Embryonic facial prominence (tissue), 1 donor: ENCODE measurements at regions not wholly inside any gene's neighbourhood (a gene's known extent, or its start where the extent isn't known, plus 50 kb on each side); places are given as distances from the start of the nearest gene placed in this dataset.
"Not testable (repeated sequence)": the region's sequence is repeated elsewhere in the genome, so short reads cannot be mapped to it uniquely, and the experiment has no call there.

Source experiments
- DNase-seq: peaks from one replicate; pipeline ENCODE4 v3.0.0-alpha.2; 2016; ENCODE audit errors: extremely low spot score

DNA sequence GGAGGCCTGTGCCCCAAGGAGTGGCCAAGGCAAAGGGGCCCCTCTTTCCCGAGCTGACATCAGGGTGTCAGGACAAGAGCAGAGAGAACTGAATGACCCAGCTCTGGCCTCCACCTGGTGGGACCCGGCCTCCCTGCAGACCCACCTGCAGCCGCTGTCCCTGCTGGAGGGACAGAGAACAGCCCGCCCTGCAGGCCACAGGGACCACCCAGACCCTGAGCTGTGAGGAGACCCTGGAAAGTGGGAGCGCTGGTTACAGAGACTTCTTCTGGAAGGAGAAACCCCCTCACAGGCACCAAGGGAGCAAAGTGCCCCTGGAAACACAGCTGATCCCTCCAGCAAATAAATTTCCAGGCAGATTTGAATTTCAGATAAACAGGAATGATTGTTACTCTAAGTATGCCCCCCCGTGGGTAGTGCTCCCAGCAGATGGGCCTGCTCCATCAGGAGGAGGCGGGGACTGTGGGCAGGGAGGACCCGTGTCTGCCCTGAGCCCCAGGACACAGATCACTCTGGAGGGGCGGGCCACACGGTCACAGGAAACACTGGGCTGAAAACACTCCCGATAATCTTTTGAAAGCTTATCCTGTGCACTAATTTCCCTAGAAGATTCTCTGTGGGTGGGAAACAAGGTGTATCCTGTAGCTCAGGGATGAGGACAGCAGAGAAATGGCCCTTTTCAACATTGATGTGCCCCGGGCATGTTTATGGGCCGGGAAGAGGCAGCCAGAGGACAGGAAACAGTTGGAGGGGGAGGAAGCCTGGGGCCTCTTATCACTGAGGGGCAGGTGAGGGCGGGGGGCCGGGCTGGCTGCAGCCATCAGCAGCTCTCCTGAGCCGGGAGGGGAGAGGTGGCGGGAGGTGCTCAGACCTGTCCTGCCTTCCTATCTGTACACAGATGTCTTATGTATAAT is 276.0 kb downstream of the ADGRD1 start:
- DNase-seq, result no peak

DNA sequence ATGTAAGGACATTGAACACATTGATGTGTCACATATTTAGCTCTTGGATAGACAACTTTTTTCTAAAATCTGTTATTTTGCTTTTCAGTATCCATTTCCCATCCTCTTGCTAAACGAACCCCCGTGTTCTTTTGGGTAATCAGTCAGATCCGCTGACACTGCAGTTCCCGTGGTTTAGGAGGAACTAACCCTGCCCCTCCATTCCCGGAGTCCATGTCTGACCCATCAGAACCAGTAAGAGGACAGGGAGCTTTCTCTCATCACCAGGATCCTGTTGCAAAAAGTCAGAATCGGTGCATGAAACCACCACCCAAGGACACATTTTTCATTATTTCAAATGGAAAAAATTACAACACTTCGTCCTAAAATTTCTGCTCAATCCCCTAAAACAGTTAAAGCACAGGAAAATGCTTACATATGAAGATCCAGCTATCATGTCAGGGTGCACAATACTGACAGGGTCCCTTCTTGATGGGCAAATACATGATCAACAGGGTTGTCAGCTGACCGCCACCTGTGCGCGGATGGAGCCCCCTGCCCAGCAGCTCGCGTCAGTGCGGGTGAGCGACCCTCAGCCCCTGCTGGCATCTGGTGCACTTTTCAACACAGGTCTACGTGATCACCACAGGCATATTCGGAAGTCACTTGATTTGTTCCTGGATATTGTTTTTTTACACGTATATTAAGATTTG is 276.8 kb downstream of the ADGRD1 start:
- DNase-seq, result no peak

DNA sequence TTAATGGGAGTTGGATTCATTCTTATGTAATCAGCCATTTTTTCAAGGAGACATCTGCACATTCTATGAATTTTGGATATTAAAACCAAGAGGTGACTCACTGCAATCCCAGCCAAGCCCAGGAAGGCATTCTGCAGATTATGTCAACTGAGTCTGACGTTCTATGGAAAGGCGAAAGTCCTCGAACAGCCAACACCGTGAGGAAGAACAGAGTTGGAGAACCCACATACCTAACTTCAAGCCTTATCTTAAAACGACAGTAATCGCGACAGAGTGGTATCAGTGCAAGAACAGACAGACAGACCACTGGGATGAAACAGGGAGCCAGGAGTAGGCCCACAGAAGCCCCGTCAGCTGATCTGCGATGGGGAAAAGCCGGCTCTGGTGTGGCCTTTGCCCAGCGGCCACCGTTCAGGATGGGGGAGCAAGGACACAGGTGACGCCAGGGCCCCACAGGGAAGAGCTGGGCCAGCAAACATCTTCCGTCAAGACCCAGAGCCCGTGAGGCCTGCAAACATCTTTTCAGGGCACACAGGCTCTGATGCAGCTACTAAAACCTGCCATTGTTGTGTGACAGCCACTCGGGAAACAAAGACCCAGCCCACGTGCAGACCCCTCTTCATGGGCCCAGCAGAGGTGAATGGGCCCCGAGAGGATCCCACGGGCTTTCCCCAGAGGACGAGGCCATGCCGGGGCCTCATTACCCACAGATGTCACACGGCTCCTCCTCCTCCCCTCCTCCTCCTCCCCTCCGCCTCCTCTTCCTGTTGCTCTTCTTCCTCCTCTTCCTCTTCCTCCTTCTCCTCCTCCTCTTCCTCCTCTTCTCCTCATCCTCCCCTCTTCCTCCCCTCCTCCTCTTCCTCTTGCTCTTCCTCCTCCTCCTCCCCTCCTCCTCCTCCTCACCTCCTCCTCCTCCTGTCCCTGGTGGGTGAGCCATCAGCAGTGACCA is 277.6 kb downstream of the ADGRD1 start:
- no peak for DNase-seq

DNA sequence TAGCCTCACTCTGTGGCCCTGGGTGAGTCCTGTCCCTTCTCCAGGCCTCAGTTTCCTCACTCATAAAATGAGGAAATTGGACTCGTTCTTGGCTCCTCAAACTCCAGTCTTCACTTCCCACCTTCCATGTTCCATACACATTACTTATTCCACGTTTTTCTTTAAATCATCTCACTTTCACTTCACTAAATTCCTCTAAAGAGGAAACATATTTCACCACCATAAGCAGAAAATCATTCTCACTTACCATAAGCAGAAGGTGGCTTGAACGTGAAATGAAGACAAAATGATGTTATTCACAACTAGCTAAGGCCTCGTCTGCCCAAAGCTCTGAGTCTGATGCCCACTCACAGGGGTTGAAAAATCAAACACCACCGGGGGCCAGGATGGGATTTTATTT is 278.3 kb downstream of the ADGRD1 start:
- DNase-seq, result no peak

DNA sequence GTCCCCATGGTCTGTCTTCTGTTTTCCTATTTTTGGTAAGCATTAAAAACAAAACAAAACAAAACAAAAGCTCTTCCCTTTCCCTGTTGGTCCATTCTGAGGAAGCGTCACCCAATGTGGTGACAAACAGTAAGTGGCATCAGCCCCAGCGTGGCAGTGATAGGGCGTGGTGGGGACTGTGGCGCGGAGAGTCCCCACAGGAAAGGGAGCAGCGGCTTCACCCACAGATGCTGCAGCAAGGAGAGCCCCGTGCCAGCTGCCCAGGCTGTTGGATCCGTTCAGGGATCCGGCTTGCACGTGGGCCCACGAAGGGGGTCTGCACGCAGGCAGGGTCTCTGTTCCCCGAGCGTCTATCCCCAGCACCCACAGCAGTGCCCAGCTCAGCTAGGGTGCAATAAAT is 279.2 kb downstream of the ADGRD1 start:
- not testable (repeated sequence) for DNase-seq

DNA sequence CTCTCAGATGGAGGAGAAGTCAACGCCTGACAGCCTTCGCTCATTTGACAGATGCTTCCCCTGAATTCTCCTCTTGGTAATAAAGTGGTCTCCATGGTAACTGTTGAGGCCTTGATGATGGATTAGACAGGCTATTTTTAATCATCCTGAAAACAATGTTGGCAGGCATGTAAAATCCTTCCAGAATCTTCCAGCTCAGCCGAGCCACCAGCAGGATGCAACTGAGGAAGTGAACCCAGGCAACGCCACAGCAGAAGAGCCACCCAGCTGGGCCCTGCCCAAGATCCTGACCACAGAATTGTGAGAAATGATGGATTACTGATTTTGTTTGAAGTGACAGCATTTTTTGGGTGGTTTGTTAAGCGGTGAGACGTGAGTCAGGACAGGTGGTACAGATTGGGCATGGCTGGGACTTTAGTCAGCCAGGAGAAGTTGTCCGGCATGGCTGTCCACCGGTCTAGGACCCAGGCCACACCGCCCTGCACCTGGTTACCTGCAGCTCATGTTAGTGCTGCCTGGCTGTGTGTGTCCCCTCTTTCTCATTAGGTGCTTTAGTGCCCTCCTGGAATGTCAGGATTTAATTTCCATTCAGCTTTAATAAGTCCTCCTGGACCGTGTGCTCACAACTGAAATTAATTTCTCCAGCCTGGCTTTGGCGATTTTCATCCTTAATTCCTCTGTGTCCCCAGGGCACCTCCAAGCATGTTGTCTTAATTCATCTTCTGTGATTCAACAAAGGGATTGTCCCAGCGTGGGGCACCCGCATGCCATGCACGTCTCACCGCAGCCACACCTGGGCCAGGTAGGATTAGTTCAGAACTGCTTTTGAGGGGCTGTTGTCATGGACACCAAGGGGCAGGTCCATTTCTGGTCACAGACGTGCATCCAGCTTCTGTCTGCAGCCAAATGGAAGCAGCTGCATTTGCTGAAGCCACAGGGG is 280.4 kb downstream of the ADGRD1 start:
- DNase-seq, result not testable (repeated sequence)

DNA sequence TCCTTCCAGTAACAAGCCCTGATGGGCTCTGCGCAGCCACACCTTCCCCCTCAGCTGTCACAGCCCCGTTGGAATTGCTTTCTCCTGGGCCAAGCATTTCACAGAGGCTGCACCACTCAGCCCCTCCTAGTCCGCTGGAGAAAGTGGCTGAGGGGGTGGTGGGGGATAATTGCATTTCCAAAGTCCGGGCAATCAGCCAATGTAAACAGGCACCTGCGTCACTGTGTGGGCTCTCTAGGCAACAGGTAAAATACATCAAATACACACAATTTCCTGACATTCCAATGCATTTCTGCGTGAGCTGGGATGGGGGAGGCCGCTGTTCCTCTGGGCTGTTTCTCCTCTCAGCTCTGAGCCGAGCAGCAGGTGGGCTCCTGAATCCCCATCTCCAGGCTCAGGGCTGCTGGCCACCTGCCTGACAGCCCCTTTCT is 281.1 kb downstream of the ADGRD1 start:
- not testable (repeated sequence) for DNase-seq

DNA sequence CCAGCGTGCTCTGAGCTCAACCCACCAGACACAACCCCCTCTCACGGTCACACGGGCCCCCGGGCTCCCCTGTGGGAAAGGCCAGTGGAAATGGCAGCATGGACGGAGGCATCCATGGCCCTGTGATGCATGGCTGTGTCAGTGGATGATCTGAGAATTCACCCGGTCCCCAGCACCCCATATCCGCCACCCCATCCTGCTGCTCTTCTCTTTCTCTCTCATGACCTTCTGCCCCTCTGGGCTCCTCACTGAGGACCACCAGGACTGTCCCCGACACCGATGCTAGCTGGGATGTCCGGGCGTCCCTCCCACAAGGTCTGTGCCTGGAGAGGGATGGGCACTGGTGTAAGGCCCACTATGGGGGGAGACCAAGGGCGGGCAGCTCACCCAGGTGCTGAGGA is 282.2 kb downstream of the ADGRD1 start:
- no peak for DNase-seq

DNA sequence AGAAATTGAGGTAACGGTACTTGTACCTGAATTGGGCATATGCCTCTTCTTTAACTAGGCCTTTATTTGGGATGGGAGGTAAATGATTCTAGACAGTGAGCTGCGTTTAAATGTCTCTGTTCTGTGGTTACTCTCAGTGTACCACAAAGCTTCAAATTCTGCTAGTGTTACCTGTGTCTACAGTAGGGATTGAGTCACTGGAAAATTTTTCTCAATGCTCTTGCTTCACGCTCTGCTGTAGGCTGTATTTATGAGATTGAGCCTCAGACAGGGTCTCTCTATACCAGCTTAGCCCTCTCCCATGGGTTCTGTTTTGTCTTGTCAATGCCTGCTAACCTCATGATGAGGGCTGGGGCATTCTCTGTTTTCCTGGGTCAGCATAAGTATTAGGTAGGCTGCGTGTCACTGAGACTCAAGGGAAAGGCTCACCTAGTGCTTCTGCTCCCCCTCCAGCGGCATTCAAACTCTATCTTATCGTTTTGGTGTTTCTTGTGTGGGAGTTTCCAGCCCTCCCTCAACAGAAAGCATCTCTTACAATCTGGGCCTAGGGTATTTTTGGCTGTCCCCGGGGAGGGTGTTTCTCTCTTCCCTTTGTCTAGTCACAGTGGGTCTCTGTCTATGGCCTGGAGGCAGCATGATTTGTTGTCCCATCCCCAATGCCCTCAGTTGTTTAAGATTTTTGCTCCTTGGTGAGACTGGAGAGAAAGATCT is 285.8 kb downstream of the ADGRD1 start:
- DNase-seq, result no peak

DNA sequence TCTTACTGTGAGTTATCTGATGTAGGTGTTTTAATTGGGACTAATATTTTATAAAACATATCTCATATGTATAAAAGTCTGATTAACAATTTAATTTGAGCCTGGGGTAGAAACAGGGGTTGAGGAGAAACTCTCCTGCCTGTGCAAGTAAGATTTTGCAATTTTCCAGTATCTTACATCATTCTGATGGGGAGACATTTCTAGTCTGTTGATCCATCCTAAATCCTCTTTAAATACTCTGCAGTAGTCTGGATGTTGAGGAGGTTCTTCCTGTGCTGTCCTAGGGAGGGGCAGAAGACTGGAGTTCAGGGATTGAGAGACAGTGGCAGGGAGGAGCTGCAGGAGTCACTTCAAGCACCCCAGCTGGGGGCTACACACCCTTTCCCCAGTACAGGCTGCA is 287.8 kb downstream of the ADGRD1 start:
- DNase-seq, result no peak

DNA sequence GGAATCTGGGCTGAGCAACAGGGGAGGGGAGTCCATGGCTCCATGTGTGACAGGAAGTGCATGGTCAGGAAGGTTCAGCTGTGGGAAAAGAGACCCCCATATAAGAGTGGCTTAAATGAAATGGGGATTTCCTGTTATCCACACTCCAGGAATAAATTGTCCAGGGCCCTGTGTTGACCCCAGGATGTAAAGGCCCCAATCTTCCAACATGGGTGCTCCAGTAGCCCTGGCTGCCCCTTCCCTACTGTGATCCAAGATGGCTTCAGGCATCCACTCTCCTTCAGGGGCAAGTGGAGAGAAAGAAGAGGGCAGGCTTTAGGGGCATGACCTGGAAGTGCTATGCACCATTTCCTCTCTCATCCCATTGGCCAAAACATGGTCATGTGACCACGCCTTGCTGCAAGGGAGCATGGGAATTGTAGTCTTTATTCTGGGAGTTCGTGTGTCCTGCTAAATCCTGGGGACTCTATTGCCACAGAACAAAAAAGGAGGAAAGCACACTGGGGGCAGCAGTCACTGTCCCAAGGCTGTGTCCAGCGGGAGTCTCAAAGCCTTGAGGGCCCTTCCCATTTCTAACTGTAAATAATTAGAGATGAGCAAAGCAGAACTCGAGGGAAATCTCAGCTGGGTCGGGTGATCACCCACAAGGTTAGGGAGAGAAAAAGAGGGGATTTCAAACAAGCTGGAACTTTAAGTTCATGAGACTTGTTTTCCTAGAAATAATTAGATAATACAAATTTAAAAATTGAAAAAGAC is 289.2 kb downstream of the ADGRD1 start:
- DNase-seq, result no peak

DNA sequence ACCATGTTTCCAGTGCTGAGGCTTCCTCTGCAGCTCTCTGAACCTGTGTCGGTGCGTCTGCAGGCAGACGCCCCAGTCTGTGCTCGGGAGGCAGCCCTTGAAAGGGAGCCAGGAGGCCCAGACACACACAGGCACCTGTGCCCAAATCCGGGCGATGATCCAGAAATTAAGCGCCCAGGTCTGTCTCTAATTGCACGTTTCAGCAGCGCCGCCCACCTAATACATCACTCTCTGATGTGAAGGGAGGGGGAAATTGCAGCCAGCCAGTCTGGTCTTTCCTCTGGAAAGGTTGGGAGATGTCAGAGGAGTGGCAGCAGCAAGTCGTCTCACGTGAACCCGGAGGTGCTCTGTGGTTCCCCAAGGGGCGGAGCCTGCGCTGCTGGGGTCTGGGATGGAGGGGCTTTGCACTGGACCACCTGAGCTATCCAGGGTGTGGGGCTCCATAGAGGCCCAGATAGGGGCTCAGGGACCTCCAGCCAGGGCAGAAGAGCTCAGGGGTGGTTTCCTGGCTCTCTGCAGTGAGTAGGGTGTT is 290.5 kb downstream of the ADGRD1 start:
- DNase-seq, result not testable (repeated sequence)

DNA sequence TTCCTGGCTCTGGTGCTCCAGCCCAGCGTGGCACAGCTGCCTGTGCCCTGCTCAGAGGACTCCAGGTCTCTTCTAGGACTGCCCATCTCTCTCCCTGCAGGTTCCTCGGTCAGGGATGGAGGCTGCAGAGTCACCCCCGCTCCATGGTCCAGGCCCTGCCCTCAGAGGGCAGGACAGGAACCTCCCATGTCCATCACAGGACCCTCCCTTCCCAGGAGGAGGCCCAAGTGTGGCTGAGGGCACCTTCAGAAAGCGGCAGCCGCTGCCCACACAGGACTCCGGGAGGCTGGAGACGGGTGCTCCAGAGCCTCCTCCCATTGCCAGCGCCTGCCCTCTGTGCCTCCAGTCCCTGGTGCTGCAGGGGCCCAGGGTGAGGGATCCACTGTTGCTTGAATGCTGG is 291.5 kb downstream of the ADGRD1 start:
- DNase-seq, result not testable (repeated sequence)

DNA sequence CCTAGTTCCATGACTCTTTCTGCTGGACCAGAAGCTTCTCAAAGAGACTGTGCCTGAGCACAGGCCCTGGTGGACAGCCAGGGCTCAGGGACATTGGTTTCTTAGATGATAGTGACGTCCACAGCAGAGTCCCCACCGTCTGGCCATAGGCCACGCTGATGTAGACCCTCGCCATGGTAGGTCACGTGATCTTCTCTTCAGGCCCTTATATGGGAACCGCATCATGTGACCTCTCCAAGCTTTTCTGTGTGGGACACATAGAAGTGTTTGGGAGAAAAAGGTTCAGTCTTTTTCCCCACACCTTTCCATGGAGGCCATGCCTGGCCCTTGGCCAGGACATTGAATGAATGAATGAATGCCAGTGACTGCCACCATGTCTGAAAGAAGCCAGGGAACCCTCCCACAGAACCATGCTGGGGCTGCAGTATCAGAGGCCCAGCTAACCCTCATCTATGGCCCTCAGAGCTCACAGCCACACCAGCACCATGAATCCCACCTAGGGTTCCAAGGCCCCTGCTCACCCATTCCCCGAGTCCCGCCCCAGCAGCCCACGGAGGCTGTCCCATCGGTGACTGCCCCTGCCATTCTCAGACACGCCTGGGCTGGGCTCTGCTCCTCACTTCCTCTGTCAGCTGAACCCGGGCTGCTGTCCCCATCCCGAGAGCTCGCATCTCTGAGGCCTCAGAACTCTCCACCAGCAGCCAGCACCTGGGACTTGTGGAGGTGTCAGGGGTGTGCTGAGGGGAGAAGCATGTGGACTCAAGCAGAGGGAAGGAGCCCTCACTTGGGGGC is 292.1 kb downstream of the ADGRD1 start:
- no peak for DNase-seq

DNA sequence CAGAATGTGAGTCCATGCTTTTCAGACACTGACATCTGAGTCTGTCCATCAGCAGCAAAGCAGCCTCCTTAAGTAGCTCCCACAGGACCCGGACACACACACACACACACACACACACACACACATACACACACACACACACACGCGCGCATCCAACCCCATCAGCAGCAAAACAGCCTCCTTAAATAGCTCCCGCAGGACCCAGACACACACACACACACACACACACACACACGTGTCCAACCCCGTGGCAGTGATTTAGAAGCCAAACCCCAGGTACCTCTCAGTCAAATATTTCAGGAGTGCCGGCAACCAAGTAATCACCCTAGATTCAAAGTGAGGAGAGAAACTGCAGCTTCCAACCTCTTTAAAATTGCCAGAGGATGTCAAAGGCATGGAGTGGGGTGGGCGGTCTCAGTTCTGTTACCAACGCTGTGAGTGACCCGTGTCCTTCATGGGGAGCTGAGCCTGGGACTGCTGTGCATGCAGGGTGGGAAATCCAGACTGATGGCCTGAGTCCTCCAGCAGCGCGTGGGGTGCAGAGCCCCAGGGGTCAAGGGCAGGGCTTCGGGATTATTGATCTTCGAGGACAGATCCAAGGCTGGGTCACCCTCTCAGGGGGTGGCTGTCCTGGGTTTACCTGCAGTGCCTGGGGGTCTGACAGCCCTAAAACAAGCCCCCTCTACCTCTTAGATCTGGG is 293.5 kb downstream of the ADGRD1 start:
- DNase-seq, result not testable (repeated sequence)

DNA sequence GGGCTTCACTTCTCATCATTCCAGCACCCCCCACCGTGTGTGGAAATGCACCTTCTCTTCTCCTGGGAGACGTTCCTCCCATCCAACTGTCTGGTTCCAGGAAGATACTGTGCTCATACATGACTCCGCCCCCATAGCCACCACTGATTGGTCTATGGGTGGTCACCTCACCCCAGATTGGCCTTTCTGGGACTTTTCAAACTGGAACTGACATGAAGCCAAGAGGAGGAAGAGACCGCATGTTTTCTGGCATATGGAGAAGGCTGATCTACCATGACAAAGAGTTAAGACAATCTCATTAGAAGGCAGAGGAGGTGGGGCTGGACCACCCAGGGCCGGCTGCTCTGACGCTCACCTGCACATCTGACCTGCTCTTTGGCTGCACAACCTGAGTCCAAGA is 294.2 kb downstream of the ADGRD1 start:
- not testable (repeated sequence) for DNase-seq

DNA sequence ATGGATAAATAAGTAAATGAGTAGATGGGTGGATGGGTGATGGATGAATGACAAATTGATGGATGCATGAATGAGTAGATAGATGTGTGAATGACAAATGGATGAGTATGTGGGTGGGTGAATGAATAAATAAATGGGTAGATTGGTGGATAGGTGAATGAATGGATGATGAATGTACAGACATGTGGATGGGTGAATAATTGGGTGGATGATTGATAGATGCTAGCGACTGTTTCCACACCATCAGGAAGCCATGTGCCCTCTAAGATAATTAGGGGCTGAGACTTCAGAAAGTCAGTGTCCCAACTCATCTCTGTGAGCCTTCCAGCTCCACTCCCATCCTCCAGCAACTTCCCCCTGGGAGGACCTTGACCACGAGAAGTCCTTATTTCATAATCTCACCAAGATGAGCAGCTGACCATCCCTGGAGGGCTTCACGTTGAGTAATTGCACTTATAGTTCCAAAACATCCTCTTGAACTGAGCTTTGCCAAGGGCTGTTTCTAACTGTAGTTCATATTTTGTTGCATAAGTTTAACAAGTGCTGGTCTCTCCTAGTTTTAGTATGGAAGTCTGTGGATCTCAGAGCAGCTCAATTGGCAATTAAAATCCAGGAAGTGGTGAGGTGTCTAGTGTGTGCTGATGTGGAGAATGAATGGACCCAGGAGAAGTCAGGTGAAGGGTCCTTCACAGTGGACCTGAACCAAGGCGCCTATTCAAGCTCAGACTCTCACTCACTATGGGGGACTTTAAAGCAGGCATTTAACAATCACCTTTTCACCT is 295.7 kb downstream of the ADGRD1 start:
- DNase-seq, result no peak
